Thyroid gland (tissue), 4 donors: ENCODE measurements at regions not wholly inside any gene's neighbourhood (a gene's known extent, or its start where the extent isn't known, plus 50 kb on each side); places are given as distances from the start of the nearest gene placed in this dataset.

Source experiments
- POLR2A ChIP-seq, 2 donors: fragments of 450-650 bp; IDR thresholded peaks; one replicate each; pipeline ENCODE4 v1.6.1; 2017; ENCODE audit warnings: antibody characterized with exemption in 2 of 2, mild to moderate bottlenecking in 2 of 2, moderate library complexity in 1 of 2
- TF ChIP-seq, protein P1 (sequence below), 6 experiments: fragments of 200-600 bp in 3 of 6; fragments of 450-650 bp in 3 of 6; sonication (generic) in 3 of 6; IDR thresholded peaks; one replicate each; pipeline ENCODE4 v1.5.1; 2016 to 2019; ENCODE audit warnings: antibody characterized with exemption in 6 of 6, mild to moderate bottlenecking in 2 of 6, inconsistent platforms in 1 of 6, moderate library complexity in 1 of 6

DNA sequence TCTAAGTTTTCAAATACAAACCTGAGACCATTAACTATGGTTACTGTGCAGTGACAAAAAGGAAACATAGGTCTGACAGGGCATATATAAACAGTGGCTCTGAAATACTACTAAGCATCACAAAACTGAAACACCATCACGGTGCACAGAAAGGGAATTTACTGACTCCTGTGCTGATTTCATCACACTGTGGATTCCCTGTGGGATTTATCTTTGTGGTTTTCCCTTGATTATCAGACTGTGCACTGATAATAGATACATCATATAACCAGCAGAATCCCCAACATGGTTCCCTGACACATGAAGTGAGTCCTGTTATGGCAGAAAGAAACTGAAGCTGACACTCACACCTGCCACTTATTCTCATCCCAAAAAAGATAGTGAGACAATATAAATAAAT, 676.3 kb upstream of the KCND2 start:
- TF ChIP-seq, protein P1, sequence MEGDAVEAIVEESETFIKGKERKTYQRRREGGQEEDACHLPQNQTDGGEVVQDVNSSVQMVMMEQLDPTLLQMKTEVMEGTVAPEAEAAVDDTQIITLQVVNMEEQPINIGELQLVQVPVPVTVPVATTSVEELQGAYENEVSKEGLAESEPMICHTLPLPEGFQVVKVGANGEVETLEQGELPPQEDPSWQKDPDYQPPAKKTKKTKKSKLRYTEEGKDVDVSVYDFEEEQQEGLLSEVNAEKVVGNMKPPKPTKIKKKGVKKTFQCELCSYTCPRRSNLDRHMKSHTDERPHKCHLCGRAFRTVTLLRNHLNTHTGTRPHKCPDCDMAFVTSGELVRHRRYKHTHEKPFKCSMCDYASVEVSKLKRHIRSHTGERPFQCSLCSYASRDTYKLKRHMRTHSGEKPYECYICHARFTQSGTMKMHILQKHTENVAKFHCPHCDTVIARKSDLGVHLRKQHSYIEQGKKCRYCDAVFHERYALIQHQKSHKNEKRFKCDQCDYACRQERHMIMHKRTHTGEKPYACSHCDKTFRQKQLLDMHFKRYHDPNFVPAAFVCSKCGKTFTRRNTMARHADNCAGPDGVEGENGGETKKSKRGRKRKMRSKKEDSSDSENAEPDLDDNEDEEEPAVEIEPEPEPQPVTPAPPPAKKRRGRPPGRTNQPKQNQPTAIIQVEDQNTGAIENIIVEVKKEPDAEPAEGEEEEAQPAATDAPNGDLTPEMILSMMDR (IDR thresholded peaks at IDR 0.05), result no peak
- TF ChIP-seq POLR2A (IDR thresholded peaks at IDR 0.05), result no peak
